Gastrocnemius medialis (tissue), 4 donors: ENCODE measurements at regions not wholly inside any gene's neighbourhood (a gene's known extent, or its start where the extent isn't known, plus 50 kb on each side); places are given as distances from the start of the nearest gene placed in this dataset.

Experiments
- ATAC-seq, 2 donors: fragments of 150-250 bp; one replicate each; pipeline ENCODE4 v1.9.1; 2016
- DNase-seq, 2 donors: peaks; one replicate each; pipeline ENCODE4 v3.0.0-alpha.2; 2019
- H3K27ac ChIP-seq, 4 donors: fragments of 200-600 bp; sonication (generic); 1 replicate in 1 of 4; 2 replicates in 3 of 4; pipeline ENCODE4 v1.5.1; 2016 to 2018; ENCODE audit warnings: mild to moderate bottlenecking in 2 of 4, moderate library complexity in 1 of 4
- H3K27me3 ChIP-seq, 3 donors: fragments of 200-600 bp; sonication (generic) in 2 of 3; 1 replicate in 1 of 3; 2 replicates in 2 of 3; pipeline versions ENCODE4 v1.5.1 to v1.6.0; 2016 to 2019; ENCODE audit warnings: mild to moderate bottlenecking in 1 of 3, moderate library complexity in 1 of 3
- H3K36me3 ChIP-seq, 2 donors: fragments of 200-600 bp; sonication (generic) in 1 of 2; one replicate each; pipeline ENCODE4 v1.5.1; 2017 to 2018
- H3K4me1 ChIP-seq, 2 donors: fragments of 200-600 bp; sonication (generic) in 1 of 2; one replicate each; pipeline ENCODE4 v1.5.1; 2016 to 2017; ENCODE audit warnings: mild to moderate bottlenecking in 2 of 2
- H3K4me3 ChIP-seq, 4 donors: fragments of 200-600 bp; sonication (generic) in 3 of 4; 1 replicate in 1 of 4; 2 replicates in 3 of 4; pipeline ENCODE4 v1.5.1; 2016 to 2019; ENCODE audit warnings: mild to moderate bottlenecking in 2 of 4
- H3K9me3 ChIP-seq, 3 donors: fragments of 200-600 bp; sonication (generic) in 2 of 3; 1 replicate in 1 of 3; 2 replicates in 2 of 3; pipeline ENCODE4 v1.5.1; 2016 to 2019
- POLR2A ChIP-seq, 2 donors: fragments of 450-650 bp; IDR thresholded peaks; one replicate each; pipeline ENCODE4 v1.6.1; 2017; ENCODE audit warnings: antibody characterized with exemption in 2 of 2, mild to moderate bottlenecking in 2 of 2, moderate library complexity in 2 of 2
- in situ Hi-C, 4 donors: fragments of 200-750 bp; cut with MboI; loops; one replicate each; pipeline versions ENCODE4 v1.15.0 to v1.8.0; 2017; ENCODE audit warnings: low sequenced_read_pairs in 4 of 4
- intact Hi-C: fragments of 100-400 bp; cut with DNase I; formaldehyde crosslinking; loops from one replicate; pipeline ENCODE4 v1.15.1; 2023; ENCODE audit warnings: low total_unique reads
- TF ChIP-seq, protein P1 (sequence below), 5 experiments: fragments of 450-650 bp in 3 of 5; fragments of 200-600 bp in 2 of 5; sonication (generic) in 2 of 5; IDR thresholded peaks in 4 of 5; conservative IDR thresholded peaks in 1 of 5; 1 replicate in 4 of 5; 2 replicates in 1 of 5; pipeline ENCODE4 v1.5.1; 2016 to 2019; ENCODE audit warnings: antibody characterized with exemption in 5 of 5, mild to moderate bottlenecking in 3 of 5, moderate library complexity in 3 of 5

- Histone ChIP-seq H3K27ac (no peak overlapping the region), H3K36me3 (no peaks in the 10 kb centered on the region), H3K9me3 (no peaks in the 10 kb centered on the region), H3K4me3 (no peak overlapping the region), H3K27me3 (no peaks in the 10 kb centered on the region), H3K4me1 (no peaks in the 10 kb centered on the region)
- no peak for ATAC-seq
- in situ Hi-C loops: no loop called here
- DNase-seq: no peak
- TF ChIP-seq POLR2A (IDR thresholded peaks at IDR 0.05): no peak
- TF ChIP-seq, protein P1, sequence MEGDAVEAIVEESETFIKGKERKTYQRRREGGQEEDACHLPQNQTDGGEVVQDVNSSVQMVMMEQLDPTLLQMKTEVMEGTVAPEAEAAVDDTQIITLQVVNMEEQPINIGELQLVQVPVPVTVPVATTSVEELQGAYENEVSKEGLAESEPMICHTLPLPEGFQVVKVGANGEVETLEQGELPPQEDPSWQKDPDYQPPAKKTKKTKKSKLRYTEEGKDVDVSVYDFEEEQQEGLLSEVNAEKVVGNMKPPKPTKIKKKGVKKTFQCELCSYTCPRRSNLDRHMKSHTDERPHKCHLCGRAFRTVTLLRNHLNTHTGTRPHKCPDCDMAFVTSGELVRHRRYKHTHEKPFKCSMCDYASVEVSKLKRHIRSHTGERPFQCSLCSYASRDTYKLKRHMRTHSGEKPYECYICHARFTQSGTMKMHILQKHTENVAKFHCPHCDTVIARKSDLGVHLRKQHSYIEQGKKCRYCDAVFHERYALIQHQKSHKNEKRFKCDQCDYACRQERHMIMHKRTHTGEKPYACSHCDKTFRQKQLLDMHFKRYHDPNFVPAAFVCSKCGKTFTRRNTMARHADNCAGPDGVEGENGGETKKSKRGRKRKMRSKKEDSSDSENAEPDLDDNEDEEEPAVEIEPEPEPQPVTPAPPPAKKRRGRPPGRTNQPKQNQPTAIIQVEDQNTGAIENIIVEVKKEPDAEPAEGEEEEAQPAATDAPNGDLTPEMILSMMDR (IDR thresholded peaks at IDR 0.05 in 4 of 5, conservative IDR thresholded peaks at IDR 0.05 in 1 of 5): no peak
- intact Hi-C loops: no loop called here
Measured at GRCh38 chr2:221708902-221709301, 136.8 kb upstream of the EPHA4 start.

DNA sequence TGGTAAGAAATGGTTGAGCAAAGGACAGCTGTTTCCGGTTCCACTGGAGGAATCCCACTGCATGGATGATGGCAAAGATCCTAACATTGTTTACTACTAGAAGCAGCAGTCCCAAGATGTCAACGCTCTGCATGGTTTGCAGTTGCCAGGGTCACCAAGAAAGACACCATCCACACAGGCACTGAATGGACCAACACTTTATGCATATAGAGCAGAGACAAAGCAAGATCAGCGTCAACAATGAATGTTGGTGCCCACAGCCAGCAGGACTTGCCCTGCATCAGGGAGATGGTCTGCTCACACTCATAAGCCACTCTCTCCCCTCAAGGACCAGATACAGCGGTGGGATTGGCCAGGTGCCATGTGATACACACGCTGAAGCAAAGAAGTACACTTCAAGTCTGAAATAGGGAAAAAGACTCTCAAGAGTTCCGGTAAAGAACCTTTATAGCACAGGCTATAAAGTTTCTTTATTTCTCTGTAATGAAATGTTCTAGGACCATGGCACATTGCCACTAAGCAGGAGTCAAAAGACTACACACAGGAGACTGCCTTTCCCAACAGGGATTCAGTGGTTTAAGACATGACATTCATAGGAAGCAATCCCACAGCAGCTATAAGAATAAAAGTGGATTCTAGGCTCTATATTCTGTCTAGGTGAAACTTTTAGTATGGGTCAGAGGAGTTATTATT, 133.2 kb upstream of the EPHA4 start:
- in situ Hi-C loops: no loop called here
- no peaks in the 10 kb centered on the region for H3K9me3 ChIP-seq
- intact Hi-C loops: no loop called here
- DNase-seq (no peak), ATAC-seq (no peak)
- H3K36me3 ChIP-seq: no peaks in the 10 kb centered on the region
- no peaks in the 10 kb centered on the region for H3K27me3 ChIP-seq
- H3K4me3 ChIP-seq: no peak overlapping the region
- H3K27ac ChIP-seq: no peak overlapping the region
- no peak for TF ChIP-seq POLR2A (IDR thresholded peaks at IDR 0.05)
- TF ChIP-seq, protein P1 (IDR thresholded peaks at IDR 0.05 in 4 of 5, conservative IDR thresholded peaks at IDR 0.05 in 1 of 5): no peak
- H3K4me1 ChIP-seq: no peaks in the 10 kb centered on the region

DNA sequence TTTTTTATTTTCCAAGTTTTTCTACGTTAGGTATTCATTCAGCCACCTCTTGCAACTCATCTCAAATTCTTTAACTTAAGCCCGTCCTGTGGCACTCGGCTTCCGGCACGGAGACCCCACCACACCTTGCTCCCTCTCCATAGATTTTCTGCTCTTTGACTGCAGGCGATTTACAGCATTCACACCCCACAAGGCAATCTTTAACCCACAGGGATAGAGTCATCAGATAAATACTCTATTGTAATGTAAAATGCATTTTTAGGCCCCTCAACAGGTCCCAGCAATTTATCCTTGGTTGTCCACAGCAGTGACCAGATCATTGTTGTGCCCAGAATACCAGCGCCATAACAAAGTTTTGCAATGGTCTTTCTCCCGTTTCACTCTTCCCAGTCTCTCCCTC, 132.3 kb upstream of the EPHA4 start:
- DNase-seq (no peak), ATAC-seq (no peak)
- intact Hi-C loops (no loop called here), in situ Hi-C loops (no loop called here)
- Histone ChIP-seq H3K27me3 (no peaks in the 10 kb centered on the region), H3K4me1 (no peaks in the 10 kb centered on the region), H3K36me3 (no peaks in the 10 kb centered on the region), H3K4me3 (no peak overlapping the region), H3K27ac (no peak overlapping the region), H3K9me3 (no peaks in the 10 kb centered on the region)
- TF ChIP-seq POLR2A (IDR thresholded peaks at IDR 0.05): no peak
- TF ChIP-seq, protein P1 (IDR thresholded peaks at IDR 0.05 in 4 of 5, conservative IDR thresholded peaks at IDR 0.05 in 1 of 5): no peak

DNA sequence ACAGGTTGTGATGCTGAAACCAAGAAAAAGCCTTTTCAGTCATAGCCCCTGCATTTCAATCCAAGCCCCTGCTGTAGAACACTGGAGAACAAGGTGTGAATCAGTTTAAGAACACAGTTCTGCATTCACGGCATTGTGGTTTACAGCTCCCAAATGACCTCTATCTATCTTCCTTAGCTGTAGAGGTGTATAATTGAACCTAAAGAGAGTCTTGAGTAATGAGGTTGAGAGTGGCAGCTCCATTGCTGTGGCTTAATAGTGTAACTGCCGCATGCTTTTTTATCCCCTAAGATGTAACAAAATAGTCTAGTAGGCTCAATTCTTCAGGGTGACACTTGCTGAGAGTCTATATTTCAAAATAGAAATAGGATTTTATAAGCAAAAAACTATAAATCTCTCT, 121.3 kb upstream of the EPHA4 start:
- in situ Hi-C loops: no loop called here
- intact Hi-C loops: no loop called here
- H3K4me1 ChIP-seq: no peaks in the 10 kb centered on the region
- TF ChIP-seq POLR2A (IDR thresholded peaks at IDR 0.05): no peak
- TF ChIP-seq, protein P1 (IDR thresholded peaks at IDR 0.05 in 4 of 5, conservative IDR thresholded peaks at IDR 0.05 in 1 of 5): no peak
- DNase-seq: no peak
- ATAC-seq: no peak
- no peak overlapping the region for H3K4me3 ChIP-seq
- no peaks in the 10 kb centered on the region for H3K27me3 ChIP-seq
- no peak overlapping the region for H3K27ac ChIP-seq
- H3K36me3 ChIP-seq: no peaks in the 10 kb centered on the region
- H3K9me3 ChIP-seq: no peaks in the 10 kb centered on the region

GRCh38 chr2:221691571-221691970, 119.5 kb upstream of the EPHA4 start:
- Histone ChIP-seq H3K27ac (no peak overlapping the region), H3K36me3 (no peaks in the 10 kb centered on the region), H3K4me1 (no peaks in the 10 kb centered on the region), H3K4me3 (no peak overlapping the region), H3K27me3 (no peaks in the 10 kb centered on the region), H3K9me3 (no peaks in the 10 kb centered on the region)
- in situ Hi-C loops (no loop called here), intact Hi-C loops (no loop called here)
- no peak for TF ChIP-seq POLR2A (IDR thresholded peaks at IDR 0.05)
- TF ChIP-seq, protein P1 (IDR thresholded peaks at IDR 0.05 in 4 of 5, conservative IDR thresholded peaks at IDR 0.05 in 1 of 5): no peak
- DNase-seq (no peak), ATAC-seq (no peak)
